ENCODE measurements at regions not wholly inside any gene's neighbourhood (a gene's known extent, or its start where the extent isn't known, plus 50 kb on each side); places are given as distances from the start of the nearest gene placed in this dataset.
"Not testable (repeated sequence)": the region's sequence is repeated elsewhere in the genome, so short reads cannot be mapped to it uniquely, and the experiment has no call there.

DNA sequence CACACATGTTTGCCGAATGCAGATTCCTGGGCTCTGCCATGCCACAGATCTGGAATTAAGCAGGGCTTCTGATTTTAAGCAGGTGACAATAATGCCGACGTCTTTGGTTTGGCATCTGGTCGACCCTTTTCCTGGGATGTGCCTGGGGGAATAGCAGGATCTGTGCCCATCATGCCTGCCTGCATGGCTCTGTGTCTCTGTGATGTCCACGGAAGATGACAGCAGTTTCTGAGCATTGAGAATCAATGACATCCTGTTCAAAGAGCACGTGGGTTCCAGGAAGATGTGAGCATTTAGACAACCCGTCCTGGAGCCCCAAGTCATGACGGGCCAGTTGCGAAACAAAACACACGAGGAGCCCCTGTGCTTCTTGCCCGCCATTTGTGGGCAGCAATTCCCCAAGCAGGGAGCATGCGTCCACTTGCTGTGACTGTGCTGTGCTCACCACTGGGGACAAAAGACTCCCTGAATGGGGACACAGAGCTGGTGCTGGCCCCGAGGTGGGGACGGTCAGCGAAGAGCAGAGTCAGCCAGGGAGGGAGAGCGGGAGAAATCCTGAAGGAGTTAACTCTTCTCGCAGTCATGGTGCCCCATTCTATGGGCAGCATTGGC lies 110.1 kb downstream of the ERMARD start:
- no peak for DNase-seq (ENCODE audit: low read depth)

- DNase-seq (ENCODE audit: low read depth) = no peak
Observed at GRCh38 chr6:169859978-169860703, 108.7 kb downstream of the ERMARD start.

GRCh38 chr6:169859401-169859977 lies 108.1 kb downstream of the ERMARD start:
- no peak for DNase-seq (ENCODE audit: low read depth)

DNA sequence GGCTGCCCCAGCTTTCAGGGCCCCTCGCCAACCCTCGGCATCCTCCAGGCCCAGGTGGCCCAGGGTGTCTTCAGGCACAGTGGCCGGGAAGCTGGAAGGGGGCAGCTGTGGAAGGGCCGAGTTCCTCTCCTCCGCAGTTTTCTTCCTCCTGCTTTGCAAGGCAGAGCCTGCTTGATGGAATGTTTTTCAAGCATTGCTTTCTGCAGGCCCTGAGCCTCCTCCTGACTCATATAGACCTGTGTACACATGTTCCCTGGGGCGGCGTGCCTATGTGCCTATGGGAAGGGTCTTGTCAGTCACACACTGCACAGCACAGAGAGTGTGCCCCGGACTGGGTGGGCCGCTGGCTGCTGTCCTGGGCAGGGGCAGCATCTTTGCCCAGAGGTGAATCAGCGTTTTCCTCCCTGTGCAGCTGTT lies 107.5 kb downstream of the ERMARD start:
- DNase-seq (ENCODE audit: low read depth) = no peak

GRCh38 chr6:169858293-169858934 lies 107.0 kb downstream of the ERMARD start:
- no peak for DNase-seq (ENCODE audit: low read depth)

DNA sequence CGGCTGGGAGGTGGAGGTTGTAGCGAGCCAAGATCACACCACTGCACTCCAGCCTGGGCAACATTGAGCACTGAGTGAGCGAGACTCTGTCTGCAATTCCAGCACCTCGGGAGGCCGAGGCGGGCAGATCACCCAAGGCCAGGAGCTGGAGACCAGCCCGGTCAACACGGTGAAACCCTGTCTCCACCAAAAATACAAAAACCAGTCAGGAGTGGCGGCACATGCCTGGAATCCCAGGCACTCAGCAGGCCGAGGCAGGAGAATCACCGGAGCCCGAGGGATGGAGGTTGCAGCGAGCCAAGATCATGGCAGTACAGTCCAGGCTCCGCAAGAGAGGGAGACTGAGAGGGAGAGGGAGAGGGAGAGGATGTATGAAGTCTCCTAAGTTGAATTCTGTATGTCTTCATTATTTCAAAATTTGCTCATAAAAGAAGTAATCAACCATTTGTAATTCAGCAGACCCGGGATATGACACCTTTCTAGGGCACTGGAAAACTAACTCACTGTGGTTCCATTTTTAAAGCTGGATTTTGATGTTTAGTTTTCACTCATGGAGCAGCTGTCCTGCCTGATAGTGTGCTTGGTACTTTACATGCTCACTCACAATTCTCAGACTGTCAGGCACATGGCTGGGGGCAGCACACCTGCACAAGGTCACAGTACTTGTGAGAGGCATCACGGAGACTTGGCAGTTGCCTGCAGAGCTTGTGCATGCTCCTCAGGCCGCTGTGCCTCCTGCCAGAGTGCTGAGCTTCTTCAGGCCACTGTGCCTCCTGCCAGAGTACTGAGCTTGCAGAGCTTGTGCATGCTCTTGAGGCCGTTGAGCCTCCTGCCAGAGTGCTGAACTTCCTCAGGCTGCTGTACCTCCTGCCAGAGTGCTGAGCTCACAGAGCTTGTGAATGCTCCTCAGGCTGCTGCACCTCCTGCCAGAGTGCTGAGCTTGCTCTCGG lies 106.2 kb downstream of the ERMARD start:
- DNase-seq (ENCODE audit: low read depth) = no peak

DNA sequence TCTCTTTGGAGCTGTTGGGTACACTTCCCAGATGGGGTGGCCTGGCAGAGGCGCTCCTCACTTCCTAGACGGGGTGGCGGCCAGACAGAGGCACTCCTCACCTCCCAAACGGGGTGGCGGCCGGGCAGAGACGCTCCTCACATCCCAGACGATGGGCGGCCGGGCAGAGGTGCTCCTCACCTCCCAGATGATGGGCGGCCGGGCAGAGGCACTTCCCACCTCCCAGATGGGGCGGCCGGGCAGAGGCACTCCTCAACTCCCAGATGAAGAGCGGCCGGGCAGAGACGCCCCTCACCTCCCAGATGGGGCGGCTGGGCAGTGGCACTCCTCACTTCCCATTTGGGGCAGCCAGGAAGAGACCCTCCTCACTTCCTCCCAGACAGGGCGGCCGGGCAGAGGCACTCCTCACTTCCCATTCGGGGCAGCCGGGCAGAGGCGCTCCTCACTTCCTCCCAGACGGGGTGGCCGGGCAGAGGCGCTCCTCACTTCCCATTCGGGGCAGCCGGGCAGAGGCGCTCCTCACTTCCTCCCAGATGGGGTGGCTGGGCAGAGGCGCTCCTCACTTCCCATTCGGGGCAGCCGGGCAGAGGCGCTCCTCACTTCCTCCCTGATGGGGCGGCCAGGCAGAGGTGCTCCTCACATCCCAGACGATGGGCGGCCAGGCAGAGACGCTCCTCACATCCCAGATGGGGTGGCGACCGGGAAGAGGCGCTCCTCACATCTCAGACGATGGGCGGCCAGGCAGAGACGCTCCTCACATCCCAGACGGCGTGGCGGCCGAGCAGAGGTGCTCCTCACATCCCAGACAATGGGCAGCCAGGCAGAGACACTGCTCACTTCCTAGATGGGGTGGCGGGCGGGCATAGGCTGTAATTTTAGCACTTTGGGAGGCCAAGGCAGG lies 105.3 kb downstream of the ERMARD start:
- not testable (repeated sequence) for DNase-seq (ENCODE audit: low read depth)

DNA sequence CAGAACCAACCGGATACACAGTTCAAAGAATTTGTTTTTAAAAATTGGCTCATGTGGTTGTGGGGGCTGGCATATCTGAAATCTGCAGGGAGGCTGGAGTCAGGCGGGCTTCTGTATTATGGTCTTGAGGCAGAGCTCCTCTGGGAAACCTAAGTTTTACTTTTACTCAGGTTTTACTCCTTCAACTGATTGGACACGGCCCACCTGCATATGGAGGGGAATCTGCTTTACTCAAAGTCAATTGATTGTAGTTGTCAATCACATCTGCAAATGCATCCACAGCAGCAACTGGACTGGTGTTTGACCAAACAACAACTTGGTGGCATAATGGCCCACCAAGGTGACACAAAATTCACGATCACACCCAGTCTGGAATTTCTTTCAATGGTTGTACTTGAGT lies 103.4 kb downstream of the ERMARD start:
- DNase-seq (ENCODE audit: low read depth) = no peak

DNA sequence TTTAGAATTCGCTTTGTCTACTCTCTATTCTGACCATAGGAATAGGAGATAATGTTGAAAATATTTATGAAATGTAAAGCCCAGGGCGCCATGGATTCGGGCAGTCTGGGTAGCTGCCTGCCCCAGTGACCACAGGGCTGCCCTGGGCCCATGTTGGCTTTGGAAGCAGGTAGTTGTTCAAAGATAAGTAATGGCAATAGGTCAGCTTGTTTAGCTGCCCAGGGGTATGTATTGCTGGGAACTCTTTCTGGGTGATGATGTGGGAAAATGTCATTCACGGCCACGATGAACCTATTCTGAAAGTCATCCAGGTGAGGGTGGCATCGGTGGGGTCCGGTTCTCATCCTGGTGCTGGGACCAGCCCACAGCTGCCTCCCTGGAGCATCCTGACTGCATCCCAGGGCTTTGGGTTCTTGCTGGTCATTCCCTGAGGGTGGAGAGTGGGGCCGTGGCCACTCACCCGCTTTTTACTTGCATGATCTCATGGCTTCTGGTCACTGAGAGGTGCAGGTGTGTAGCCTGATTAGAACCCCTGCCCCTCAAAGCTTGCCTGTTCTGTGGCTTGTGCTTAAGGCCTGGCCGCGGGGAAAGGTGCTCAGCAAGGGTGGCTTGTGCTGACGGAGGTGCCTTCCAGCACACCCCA lies 102.8 kb downstream of the ERMARD start:
- no peak for DNase-seq (ENCODE audit: low read depth)

DNA sequence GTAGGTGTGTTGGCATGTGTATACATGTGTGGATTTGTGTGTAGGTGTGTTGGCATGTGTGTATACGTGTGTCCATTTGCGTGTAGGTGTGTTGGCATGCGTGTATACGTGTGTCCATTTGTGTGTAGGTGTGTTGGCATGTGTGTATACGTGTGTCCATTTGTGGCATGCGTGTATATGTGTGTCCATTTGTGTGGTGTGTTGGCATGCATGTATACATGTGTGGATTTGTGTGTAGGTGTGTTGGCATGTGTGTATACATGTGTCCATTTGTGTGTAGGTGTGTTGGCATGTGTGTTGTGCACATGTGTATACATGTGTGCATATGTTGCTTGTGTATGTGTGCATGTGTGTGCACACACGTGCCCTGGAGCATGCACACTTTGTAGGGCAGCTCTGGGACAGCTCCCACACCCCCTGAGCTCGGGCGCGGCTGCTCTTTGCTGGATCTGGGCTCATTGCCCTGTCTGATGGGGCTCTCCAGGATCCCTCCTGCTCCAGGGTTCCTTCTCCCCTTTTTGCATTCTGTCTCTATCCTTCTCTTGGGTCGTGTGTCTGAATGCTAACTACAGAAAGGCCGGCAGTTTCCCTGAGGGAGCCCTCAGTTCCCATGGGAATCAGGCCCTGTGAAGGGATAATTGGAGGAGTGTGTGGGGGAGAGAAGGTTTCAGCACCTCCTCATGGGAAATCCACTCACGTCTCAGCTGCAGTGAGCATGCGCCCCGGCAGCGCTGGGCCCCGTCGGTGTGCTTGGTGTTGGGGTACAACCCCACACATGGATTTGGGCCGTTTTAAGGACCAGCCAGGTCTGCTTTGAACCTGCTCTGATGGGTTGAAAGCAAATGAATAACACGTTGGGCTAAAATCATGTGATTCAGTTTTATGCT lies 102.0 kb downstream of the ERMARD start:
- DNase-seq (ENCODE audit: low read depth) = no peak

- DNase-seq (ENCODE audit: low read depth) = no peak
Observed at GRCh38 chr6:169852504-169853195, 101.2 kb downstream of the ERMARD start.

GRCh38 chr6:169851641-169852503 lies 100.5 kb downstream of the ERMARD start:
- no peak for DNase-seq (ENCODE audit: low read depth)

- DNase-seq (ENCODE audit: low read depth) = no peak
Observed at GRCh38 chr6:169850746-169851145, 99.3 kb downstream of the ERMARD start.

DNA sequence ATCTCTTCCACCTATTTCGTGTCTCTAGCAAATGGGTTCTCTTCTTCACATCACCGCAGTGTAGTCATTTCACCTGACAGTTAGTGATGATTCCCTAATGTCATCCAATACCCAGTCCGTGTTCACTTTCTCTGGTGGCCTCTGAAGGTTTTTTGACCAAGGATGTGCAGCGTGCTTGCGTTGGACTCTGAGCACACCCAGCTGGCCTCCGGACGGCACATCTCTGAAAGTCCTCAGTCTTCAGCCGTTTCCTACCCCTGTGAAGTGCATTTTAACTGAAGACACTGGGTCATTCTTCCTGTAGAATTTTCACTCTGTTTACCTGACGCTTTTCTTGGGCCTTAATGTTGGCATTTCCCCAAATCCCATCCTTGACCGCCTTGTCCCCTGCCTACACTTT lies 98.7 kb downstream of the ERMARD start:
- DNase-seq (ENCODE audit: low read depth) = no peak

- no peak for DNase-seq (ENCODE audit: low read depth)
Observed at GRCh38 chr6:169849396-169849795, 98.0 kb downstream of the ERMARD start.

DNA sequence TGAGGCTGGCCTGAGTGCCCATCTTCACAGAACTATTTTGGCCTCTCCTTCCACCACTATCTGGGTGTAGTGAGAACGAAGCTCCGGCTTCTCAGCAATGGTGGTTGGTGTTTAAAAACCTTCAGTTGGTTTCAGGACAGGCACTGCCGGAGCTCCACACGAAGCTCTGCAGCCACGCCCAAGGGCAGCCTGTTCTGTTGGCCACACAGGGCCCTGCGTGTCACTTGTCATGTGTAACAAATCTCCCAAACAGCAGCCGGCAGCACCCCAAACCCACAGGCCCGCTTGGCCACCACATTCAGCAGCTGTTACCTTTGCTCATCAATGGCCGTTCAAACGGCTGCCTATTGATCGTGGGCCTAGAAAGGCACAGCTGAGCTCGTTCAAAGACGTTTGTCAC lies 97.5 kb downstream of the ERMARD start:
- DNase-seq (ENCODE audit: low read depth) = no peak

GRCh38 chr6:169847901-169848311 lies 96.5 kb downstream of the ERMARD start:
- no peak for DNase-seq (ENCODE audit: low read depth)
